Central memory CD8-positive, alpha-beta T cell (primary cell): ENCODE measurements at regions not wholly inside any gene's neighbourhood (a gene's known extent, or its start where the extent isn't known, plus 50 kb on each side); places are given as distances from the start of the nearest gene placed in this dataset.

Experiments
- ATAC-seq: fragments of 150-1000 bp; cut with Tn5 transposase; replicated peaks from 2 replicates; pipeline ENCODE4 v1.10.0; 2022; ENCODE audit warnings: mild to moderate bottlenecking, moderate FRiP score, moderate number of reproducible peaks; ENCODE audit not compliant: poor library complexity, severe bottlenecking; ENCODE audit errors: extremely low read depth
- DNase-seq, 2 donors: peaks; one replicate each; pipeline ENCODE4 v3.0.0; 2021; ENCODE audit warnings: low spot score in 2 of 2
- H3K27ac Mint-ChIP-seq: one replicate; pipeline ENCODE4 v1.8.0; 2022; ENCODE audit warnings: low read depth, mild to moderate bottlenecking, moderate library complexity, mixed read lengths
- H3K27me3 Mint-ChIP-seq: one replicate; pipeline ENCODE4 v1.8.0; 2022; ENCODE audit warnings: mixed read lengths
- H3K36me3 Mint-ChIP-seq: one replicate; pipeline ENCODE4 v1.8.0; 2022; ENCODE audit warnings: mild to moderate bottlenecking, moderate library complexity, mixed read lengths; ENCODE audit not compliant: insufficient read depth
- H3K4me1 Mint-ChIP-seq: one replicate; pipeline ENCODE4 v1.8.0; 2022; ENCODE audit warnings: mixed read lengths
- H3K4me3 Mint-ChIP-seq: one replicate; pipeline ENCODE4 v1.8.0; 2022; ENCODE audit warnings: mild to moderate bottlenecking, moderate library complexity, mixed read lengths
- H3K9me3 Mint-ChIP-seq: one replicate; pipeline ENCODE4 v1.8.0; 2022; ENCODE audit warnings: mixed read lengths

DNA sequence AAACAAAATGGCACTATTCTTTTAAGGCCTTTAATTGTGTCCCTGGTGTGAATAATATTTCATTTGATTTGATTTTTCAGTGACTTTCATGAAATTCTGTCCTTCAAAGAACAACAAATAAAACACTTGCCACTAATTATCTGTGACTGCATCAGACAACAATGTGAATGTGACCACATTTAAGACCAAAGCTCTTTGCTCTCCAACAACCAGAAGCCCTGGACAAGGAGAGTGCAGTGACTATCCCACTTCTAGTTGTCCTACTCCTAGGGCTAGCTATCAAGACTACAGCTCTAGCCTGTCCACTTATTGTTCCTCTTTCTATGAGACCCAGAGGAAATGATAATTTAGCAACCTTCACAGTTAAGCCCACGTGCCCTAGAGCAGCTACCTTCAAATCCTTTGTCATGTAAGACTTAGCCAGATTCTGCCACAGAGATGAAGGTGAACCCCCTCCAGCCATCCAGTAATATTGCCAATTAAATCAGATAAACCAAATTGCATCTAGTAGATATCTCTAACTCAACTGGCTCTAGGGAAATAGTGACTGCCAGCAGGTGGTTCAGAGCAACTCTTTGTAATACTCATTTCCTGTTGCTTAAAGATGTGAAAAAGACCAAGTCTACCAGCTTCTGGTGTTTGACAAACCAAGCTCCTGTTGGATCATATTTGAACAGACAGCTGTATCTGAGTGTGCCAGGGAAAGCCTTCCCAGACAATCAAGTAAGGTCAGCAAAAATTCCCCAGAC is 142.6 kb upstream of the BLID start:
- no peak for ATAC-seq
- Mint-ChIP-seq H3K27ac (no peak overlapping the region), H3K27me3 (peaks cover 9% of the 10 kb centered on the region), H3K36me3 (no peaks in the 10 kb centered on the region), H3K4me3 (no peak overlapping the region), H3K9me3 (no peaks in the 10 kb centered on the region), H3K4me1 (no peaks in the 10 kb centered on the region)
- no peak for DNase-seq

DNA sequence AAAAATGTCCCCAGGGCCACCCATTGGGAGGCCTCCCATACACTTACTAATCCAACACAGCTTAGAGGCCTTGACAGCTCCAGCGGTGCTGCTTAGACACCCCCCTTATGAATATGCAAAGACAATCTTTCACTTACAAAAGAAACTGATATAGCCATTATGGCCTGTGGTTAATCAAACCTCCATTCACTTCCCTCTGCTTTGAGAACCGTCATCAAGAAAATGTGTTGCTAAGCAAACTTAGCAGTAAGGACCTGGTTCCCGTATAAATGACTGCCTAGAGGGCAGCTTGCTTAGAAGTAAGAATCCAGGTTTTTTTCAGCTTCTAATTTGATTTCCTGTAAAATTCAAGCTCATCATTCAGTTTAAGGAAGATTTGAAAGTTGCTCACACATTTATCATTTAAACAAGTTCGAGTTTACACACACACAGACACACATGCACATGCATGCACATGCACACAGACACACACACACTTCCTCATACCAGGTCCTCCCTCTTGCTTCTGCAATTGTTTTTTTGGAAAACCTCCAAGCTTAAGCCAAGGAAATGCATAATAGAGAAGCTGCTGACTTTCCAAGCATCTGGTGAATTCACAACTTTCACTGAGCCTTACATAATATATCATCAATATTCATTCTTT is 137.7 kb upstream of the BLID start:
- Mint-ChIP-seq H3K9me3 (no peaks in the 10 kb centered on the region), H3K27me3 (no peaks in the 10 kb centered on the region), H3K4me3 (no peak overlapping the region), H3K4me1 (no peaks in the 10 kb centered on the region), H3K36me3 (no peaks in the 10 kb centered on the region), H3K27ac (no peak overlapping the region)
- DNase-seq (no peak), ATAC-seq (no peak)

DNA sequence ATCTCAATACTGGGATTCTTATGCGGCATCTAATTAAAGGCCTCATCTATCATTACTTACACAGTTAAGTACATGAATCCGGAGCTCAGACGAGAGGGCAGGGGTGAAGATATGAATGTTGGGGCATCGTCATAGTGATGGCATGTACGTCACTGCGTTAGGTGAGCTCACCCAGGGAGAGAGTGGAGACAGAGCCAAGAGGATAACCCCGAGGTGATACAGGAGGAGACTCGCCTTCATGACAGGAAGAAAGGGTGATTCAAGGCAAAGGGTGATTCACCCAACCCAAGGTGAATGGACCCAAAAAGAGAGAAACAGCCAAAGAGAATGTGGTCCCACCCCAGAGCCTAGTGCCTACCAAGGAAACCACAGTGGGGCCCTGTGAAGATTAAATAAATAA is 132.9 kb upstream of the BLID start:
- no peak overlapping the region for H3K4me3 Mint-ChIP-seq
- DNase-seq, result no peak
- H3K27me3 Mint-ChIP-seq, result peaks cover 8% of the 10 kb centered on the region

DNA sequence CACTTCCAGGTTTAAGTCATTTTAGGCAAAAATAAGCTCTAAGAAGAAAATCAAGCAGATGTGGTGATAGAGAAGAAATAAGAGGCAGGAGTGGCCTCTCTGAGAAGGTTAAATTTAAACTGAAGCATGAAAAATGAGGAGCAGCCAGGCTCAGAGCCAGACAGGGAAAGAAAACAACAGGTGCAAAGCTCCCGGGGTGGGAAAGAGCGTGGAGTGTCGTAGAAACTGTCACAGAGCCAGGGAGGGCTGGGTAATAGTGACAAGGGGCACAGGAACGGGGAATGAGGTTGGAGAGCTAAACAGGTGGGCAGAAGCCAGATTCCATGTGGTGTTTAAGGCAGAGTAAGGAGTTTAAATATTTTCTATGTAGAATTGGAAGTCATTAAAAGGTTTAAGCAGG is 132.1 kb upstream of the BLID start:
- no peaks in the 10 kb centered on the region for H3K9me3 Mint-ChIP-seq
- H3K36me3 Mint-ChIP-seq, result no peaks in the 10 kb centered on the region
- peaks cover 8% of the 10 kb centered on the region for H3K27me3 Mint-ChIP-seq

More for the DNA sequence above, 132.9 kb upstream of the BLID start:
- Mint-ChIP-seq H3K9me3 (no peaks in the 10 kb centered on the region), H3K27ac (no peak overlapping the region), H3K36me3 (no peaks in the 10 kb centered on the region), H3K4me1 (no peaks in the 10 kb centered on the region)
- no peak for ATAC-seq

DNA sequence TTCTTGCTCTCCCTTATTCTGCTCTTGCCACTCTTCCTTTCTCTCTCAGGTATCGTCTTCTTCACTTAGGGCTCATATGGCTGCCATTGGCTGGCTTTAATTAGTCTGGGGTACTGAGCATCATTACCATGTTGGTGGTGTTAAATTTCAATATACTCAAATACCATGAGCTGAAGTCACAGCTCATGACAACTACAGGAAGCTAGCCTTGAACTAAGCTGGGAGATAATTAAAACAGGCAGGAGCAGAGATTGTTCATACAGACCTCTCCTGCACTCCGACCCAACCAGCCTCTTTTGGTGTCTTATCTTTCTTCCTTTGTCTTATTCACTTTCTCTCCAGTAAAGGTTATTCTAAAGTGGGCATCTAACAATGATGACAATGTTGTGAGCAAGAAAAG is 130.9 kb upstream of the BLID start:
- Mint-ChIP-seq H3K27me3 (peaks cover 8% of the 10 kb centered on the region), H3K4me1 (no peaks in the 10 kb centered on the region), H3K4me3 (no peak overlapping the region), H3K9me3 (no peaks in the 10 kb centered on the region), H3K36me3 (no peaks in the 10 kb centered on the region), H3K27ac (no peak overlapping the region)
- DNase-seq, result no peak
- no peak for ATAC-seq

More for the DNA sequence above, 132.1 kb upstream of the BLID start:
- no peak for DNase-seq
- Mint-ChIP-seq H3K4me3 (no peak overlapping the region), H3K27ac (no peak overlapping the region), H3K4me1 (no peaks in the 10 kb centered on the region)
- no peak for ATAC-seq

DNA sequence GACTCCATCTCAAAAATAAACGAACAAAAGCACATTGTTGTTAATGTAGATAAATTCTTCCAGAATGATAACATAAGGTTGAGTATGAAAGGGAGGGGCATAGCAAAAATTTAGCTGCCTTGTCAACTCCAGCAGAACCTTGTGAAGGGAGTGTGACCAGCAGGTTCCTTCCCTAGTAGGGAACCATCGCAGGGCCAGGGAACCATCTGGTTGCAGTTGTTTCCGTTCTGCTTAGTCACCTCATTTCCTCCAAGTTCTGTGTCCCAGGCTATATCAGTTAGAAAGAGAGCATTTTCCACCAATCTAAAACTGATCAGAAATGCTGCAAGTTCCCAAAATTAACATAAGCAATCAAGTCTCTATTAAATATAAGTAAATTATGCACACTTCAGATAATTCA is 126.7 kb upstream of the BLID start:
- Mint-ChIP-seq H3K27ac (no peak overlapping the region), H3K4me3 (no peak overlapping the region), H3K27me3 (peaks cover 15% of the 10 kb centered on the region), H3K4me1 (no peaks in the 10 kb centered on the region), H3K9me3 (no peaks in the 10 kb centered on the region), H3K36me3 (no peaks in the 10 kb centered on the region)
- no peak for ATAC-seq
- DNase-seq, result no peak

DNA sequence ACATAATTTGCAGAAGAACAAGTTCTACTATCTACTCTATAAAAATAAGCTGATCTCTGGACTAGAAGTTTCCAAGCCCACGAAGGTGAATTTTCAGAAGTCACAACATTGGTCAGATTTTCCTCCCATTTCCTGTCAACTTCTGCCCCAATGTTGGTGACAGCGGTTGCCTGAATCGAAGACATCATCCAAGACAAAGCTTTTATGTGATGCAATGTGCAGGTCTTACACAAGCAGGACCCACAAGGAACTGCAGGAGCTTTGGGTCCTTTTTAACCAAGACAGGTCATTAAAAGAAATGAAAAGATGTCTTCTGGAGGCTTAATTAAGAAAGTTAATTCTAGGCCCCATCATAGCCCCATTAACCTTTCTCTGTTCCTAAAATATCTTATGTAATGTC is 125.6 kb upstream of the BLID start:
- no peaks in the 10 kb centered on the region for H3K4me1 Mint-ChIP-seq
- H3K9me3 Mint-ChIP-seq, result no peaks in the 10 kb centered on the region
- peaks cover 8% of the 10 kb centered on the region for H3K27me3 Mint-ChIP-seq
- ATAC-seq (no peak), DNase-seq (no peak)
- no peak overlapping the region for H3K27ac Mint-ChIP-seq
- H3K36me3 Mint-ChIP-seq, result no peaks in the 10 kb centered on the region
- no peak overlapping the region for H3K4me3 Mint-ChIP-seq

DNA sequence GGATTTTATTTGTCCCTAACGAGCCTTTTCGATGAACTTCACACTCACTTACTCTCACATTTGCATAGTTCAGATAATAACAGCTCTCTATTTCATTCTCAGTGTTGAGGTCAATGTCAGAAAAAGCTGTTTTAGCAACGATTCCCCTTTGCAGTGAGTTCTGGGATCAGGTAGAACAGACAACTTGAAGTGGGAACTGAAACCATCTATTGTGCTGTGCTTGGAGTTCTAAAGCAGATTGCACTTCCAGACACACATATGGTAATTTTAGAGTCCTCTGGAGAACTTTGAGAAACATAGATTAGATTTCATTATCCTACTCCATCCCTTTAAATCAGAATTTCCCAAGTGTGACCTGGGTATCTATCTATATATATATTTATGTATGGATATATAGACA is 124.6 kb upstream of the BLID start:
- H3K27me3 Mint-ChIP-seq, result peaks cover 7% of the 10 kb centered on the region

DNA sequence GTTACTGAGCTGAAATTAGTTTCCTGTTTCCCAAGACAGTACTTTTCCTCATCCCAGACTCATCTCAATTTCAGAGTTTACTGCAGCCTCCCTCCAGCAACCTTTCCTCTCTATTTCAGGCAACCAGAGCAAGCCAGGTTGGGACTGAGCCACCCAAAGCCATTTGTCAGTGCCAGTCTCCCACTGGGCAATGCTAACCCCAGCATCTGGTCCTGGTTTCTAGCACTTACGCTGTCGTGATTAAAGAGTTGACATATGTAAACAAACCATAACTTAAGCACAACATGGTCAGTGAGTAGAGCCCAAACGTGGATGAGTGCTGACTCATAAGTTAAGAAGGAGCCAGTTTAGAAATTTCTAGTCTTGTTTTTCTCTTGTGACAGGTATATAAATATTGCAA is 119.6 kb upstream of the BLID start:
- peaks cover 7% of the 10 kb centered on the region for H3K27me3 Mint-ChIP-seq
- no peak overlapping the region for H3K27ac Mint-ChIP-seq
- H3K4me3 Mint-ChIP-seq, result no peak overlapping the region
- ATAC-seq (no peak), DNase-seq (no peak)
- no peaks in the 10 kb centered on the region for H3K4me1 Mint-ChIP-seq
- H3K9me3 Mint-ChIP-seq, result no peaks in the 10 kb centered on the region
- no peaks in the 10 kb centered on the region for H3K36me3 Mint-ChIP-seq

More for the DNA sequence above, 124.6 kb upstream of the BLID start:
- Mint-ChIP-seq H3K9me3 (no peaks in the 10 kb centered on the region), H3K4me1 (no peaks in the 10 kb centered on the region), H3K27ac (no peak overlapping the region), H3K36me3 (no peaks in the 10 kb centered on the region), H3K4me3 (no peak overlapping the region)
- DNase-seq (no peak), ATAC-seq (no peak)

DNA sequence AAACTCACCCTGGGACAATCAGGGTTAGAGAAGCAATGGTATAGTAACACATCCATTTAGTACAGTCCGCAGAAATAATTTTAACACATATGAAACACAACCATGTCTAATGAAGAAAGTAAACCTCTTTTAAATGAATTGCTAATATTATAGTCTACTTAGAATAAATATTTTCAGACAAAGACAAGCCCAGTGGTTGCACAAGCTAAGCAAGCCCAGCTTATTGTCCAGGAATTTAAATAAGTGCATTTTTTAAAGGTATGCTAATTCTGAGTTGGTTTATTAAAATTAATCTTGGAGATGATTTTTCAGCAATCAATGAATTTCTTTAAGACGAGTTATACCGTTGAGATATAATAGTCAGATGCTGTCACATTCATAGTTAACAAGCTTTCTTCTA is 118.8 kb upstream of the BLID start:
- H3K9me3 Mint-ChIP-seq, result no peaks in the 10 kb centered on the region
- H3K36me3 Mint-ChIP-seq, result no peaks in the 10 kb centered on the region
- no peak overlapping the region for H3K27ac Mint-ChIP-seq
- DNase-seq (no peak), ATAC-seq (no peak)
- H3K27me3 Mint-ChIP-seq, result no peaks in the 10 kb centered on the region
- H3K4me1 Mint-ChIP-seq, result no peaks in the 10 kb centered on the region
- no peak overlapping the region for H3K4me3 Mint-ChIP-seq

DNA sequence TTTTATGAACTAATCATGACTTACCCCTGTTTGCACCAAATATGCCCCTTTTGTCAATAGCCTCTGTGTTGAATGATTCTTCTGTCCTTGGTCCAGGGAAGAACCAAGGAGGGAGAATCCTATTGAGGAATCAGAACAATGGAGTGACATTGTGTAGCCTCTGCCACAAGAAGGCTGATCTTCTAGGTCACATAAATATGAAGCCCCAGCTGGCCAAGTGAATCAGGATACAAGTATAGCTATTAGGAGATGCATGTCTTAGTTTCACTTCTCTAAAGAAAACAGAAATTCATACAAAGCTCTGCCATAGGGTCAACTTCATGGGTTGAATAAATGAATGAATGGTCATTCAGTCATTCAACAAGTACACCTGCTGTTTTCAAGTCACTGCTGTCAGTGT is 118.2 kb upstream of the BLID start:
- ATAC-seq (no peak), DNase-seq (no peak)
- Mint-ChIP-seq H3K36me3 (no peaks in the 10 kb centered on the region), H3K27ac (no peak overlapping the region), H3K27me3 (no peaks in the 10 kb centered on the region), H3K4me1 (no peaks in the 10 kb centered on the region), H3K9me3 (no peaks in the 10 kb centered on the region), H3K4me3 (no peak overlapping the region)

DNA sequence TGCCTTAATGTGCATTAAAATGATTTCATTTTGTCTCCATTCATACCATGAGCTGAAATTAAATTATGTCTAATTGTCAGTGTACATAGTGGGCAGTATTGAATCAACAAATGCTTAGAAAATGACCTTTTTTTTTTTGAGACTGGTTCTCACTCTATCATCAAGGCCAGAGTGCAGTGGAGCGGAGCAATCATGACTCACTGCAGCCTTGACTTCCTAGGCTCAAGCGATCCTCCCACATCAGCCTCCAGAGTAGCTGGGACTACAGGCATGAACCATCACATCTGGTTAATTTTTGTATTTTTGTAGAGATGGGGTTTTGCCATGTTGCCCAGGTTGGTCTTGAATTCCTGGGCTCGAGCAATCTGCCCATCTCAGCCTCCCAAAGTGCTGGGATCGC is 117.0 kb upstream of the BLID start:
- no peak for ATAC-seq
- no peak for DNase-seq
- H3K4me1 Mint-ChIP-seq, result no peaks in the 10 kb centered on the region
- H3K36me3 Mint-ChIP-seq, result no peaks in the 10 kb centered on the region
- no peak overlapping the region for H3K27ac Mint-ChIP-seq
- no peaks in the 10 kb centered on the region for H3K9me3 Mint-ChIP-seq
- H3K4me3 Mint-ChIP-seq, result no peak overlapping the region
- no peaks in the 10 kb centered on the region for H3K27me3 Mint-ChIP-seq

DNA sequence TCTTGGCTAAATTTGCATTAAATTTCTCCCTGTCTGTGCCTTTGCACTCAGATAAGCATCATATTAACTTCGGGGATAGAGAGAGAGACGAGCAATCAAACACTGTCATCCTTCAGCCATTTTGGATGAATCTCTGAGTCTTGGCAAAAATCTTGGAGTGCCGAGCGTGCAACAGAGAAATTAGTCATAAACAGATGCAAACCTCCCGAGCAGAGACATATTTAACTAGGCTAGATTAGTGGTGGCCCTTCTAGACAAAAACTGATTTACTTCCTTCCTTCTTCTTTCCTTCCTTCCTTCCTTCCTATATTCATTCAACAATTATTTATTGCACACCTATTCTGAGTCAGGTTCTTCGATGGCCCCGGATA is 114.4 kb upstream of the BLID start:
- Mint-ChIP-seq H3K36me3 (no peaks in the 10 kb centered on the region), H3K9me3 (no peaks in the 10 kb centered on the region), H3K4me3 (no peak overlapping the region), H3K27ac (no peak overlapping the region), H3K27me3 (no peaks in the 10 kb centered on the region), H3K4me1 (no peaks in the 10 kb centered on the region)
- ATAC-seq (no peak), DNase-seq (no peak)
